IMR-90 (cell line): ENCODE measurements at regions not wholly inside any gene's neighbourhood (a gene's known extent, or its start where the extent isn't known, plus 50 kb on each side); places are given as distances from the start of the nearest gene placed in this dataset.

ENCODE experiments used
- ATAC-seq: fragments of 200-7000 bp; cut with Tn5 transposase; 2 replicates; pipeline ENCODE4 v1.9.1; 2020; ENCODE audit warnings: low read depth, mild to moderate bottlenecking, moderate library complexity
- BruUV-seq: library from RNA; stranded (reverse); fragments of 400-500 nt; replicated peaks from 2 replicates; lab custom pipeline; 2021; lab: Mats Ljungman, UMichigan
- CTCF ChIA-PET: fragments of 300-600 bp; formaldehyde crosslinking; extraction: SDS; loops from one replicate; lab custom pipeline; 2021; ENCODE audit warnings: antibody characterized with exemption; lab: Yijun Ruan, JAX
- POLR2A ChIA-PET: fragments of 300-600 bp; sonication (Branson Sonifier 250); formaldehyde crosslinking; loops from one replicate; lab custom pipeline; 2022; ENCODE audit warnings: antibody characterized with exemption; ENCODE audit not compliant: unreplicated experiment; lab: Charles Lee
- DNase-seq: peaks from one replicate; pipeline ENCODE4 v3.0.0; 2013
- H2AFZ ChIP-seq: replicated peaks from 2 replicates; pipeline ENCODE3; 2013; ENCODE audit warnings: low read length, mild to moderate bottlenecking; ENCODE audit not compliant: poor library complexity
- H2AK5ac ChIP-seq: 2 replicates; pipeline ENCODE4 v1.6.1; 2013; ENCODE audit warnings: low read depth, low read length, inconsistent platforms
- H2AK9ac ChIP-seq: replicated peaks from 2 replicates; pipeline ENCODE3; 2013; ENCODE audit warnings: mild to moderate bottlenecking, low read depth, low read length, moderate library complexity; ENCODE audit not compliant: poor library complexity
- H2BK120ac ChIP-seq: 2 replicates; pipeline ENCODE4 v1.6.1; 2013; ENCODE audit warnings: low read depth, low read length, inconsistent platforms
- H2BK15ac ChIP-seq: 3 replicates; pipeline ENCODE4 v1.6.1; 2013; ENCODE audit warnings: low read depth, low read length, inconsistent platforms
- H2BK20ac ChIP-seq: 2 replicates; pipeline ENCODE4 v1.6.1; 2013; ENCODE audit warnings: low read depth, mild to moderate bottlenecking, inconsistent platforms, low read length, moderate library complexity
- H2BK5ac ChIP-seq: 2 replicates; pipeline ENCODE4 v1.6.1; 2013; ENCODE audit warnings: mild to moderate bottlenecking, low read depth, low read length, inconsistent platforms; ENCODE audit not compliant: poor library complexity, severe bottlenecking
- H3K14ac ChIP-seq: replicated peaks from 2 replicates; pipeline ENCODE4 v1.6.1; 2013; ENCODE audit warnings: low read depth, low read length, inconsistent platforms
- H3K18ac ChIP-seq: 2 replicates; pipeline ENCODE4 v1.6.1; 2013; ENCODE audit warnings: low read depth, low read length, control low read depth
- H3K23ac ChIP-seq: 2 replicates; pipeline ENCODE4 v1.6.1; 2013; ENCODE audit warnings: low read depth, low read length, inconsistent platforms
- H3K27ac ChIP-seq: 2 replicates; pipeline ENCODE4 v1.5.1; 2013; ENCODE audit warnings: mild to moderate bottlenecking, control low read depth, low read length; ENCODE audit not compliant: insufficient read depth
- H3K27me3 ChIP-seq: 2 replicates; pipeline ENCODE4 v1.6.1; 2013; ENCODE audit warnings: low read length; ENCODE audit not compliant: control insufficient read depth, insufficient read depth
- H3K36me3 ChIP-seq: 2 replicates; pipeline ENCODE4 v1.6.1; 2013; ENCODE audit warnings: low read length, mixed read lengths; ENCODE audit not compliant: control insufficient read depth, insufficient read depth
- H3K4ac ChIP-seq: 2 replicates; pipeline ENCODE4 v1.6.1; 2013; ENCODE audit warnings: low read depth, low read length, inconsistent platforms
- H3K4me1 ChIP-seq: 2 replicates; pipeline ENCODE4 v1.6.1; 2013; ENCODE audit warnings: low read length, mixed read lengths; ENCODE audit not compliant: control insufficient read depth, insufficient read depth
- H3K4me2 ChIP-seq: 2 replicates; pipeline ENCODE4 v1.6.1; 2013; ENCODE audit warnings: low read depth, mild to moderate bottlenecking, control low read depth, low read length, moderate library complexity
- H3K4me3 ChIP-seq: 2 replicates; pipeline ENCODE4 v1.5.1; 2013; ENCODE audit warnings: low read depth, mild to moderate bottlenecking, control low read depth, low read length, moderate library complexity; ENCODE audit not compliant: insufficient read depth
- H3K56ac ChIP-seq: 2 replicates; pipeline ENCODE4 v1.6.1; 2013; ENCODE audit warnings: low read length, inconsistent platforms; ENCODE audit not compliant: insufficient read depth; ENCODE audit errors: extremely low read depth
- H3K79me1 ChIP-seq, 2 experiments: 2 replicates each; pipeline ENCODE4 v1.6.1; 2013; ENCODE audit warnings: low read length in 2 of 2, inconsistent platforms in 1 of 2, low read depth in 1 of 2
- H3K9ac ChIP-seq: 2 replicates; pipeline ENCODE4 v1.6.1; 2013; ENCODE audit warnings: low read depth, low read length, control low read depth
- H3K9me1 ChIP-seq: 2 replicates; pipeline ENCODE4 v1.6.1; 2013; ENCODE audit warnings: low read length, inconsistent platforms; ENCODE audit not compliant: insufficient read depth
- H3K9me3 ChIP-seq: 2 replicates; pipeline ENCODE4 v1.6.1; 2013; ENCODE audit warnings: low read length; ENCODE audit not compliant: control insufficient read depth, insufficient read depth
- H4K20me1 ChIP-seq: 2 replicates; pipeline ENCODE4 v1.6.1; 2013; ENCODE audit warnings: low read length, inconsistent platforms; ENCODE audit not compliant: insufficient read depth
- H4K5ac ChIP-seq: 2 replicates; pipeline ENCODE4 v1.6.1; 2013; ENCODE audit warnings: mild to moderate bottlenecking, low read depth, low read length, control low read depth
- H4K8ac ChIP-seq, 2 experiments: 2 replicates each; pipeline ENCODE4 v1.6.1; 2013; ENCODE audit warnings: low read depth in 2 of 2, low read length in 2 of 2, control low read depth in 1 of 2, inconsistent platforms in 1 of 2
- H4K91ac ChIP-seq: 2 replicates; pipeline ENCODE4 v1.6.1; 2013; ENCODE audit warnings: low read depth, low read length, inconsistent platforms; ENCODE audit not compliant: insufficient read depth
- BHLHE40 ChIP-seq: fragments of 150-350 bp; IDR thresholded peaks from 2 replicates; pipeline ENCODE4 v1.6.1; 2016; ENCODE audit warnings: mild to moderate bottlenecking, low read depth, low read length
- CEBPB ChIP-seq: IDR thresholded peaks from 2 replicates; pipeline ENCODE4 v1.6.1; 2012; ENCODE audit warnings: low read depth, low read length, improper control_type of control experiment
- CHD1 ChIP-seq: IDR thresholded peaks from 2 replicates; pipeline ENCODE4 v1.6.1; 2012; ENCODE audit warnings: low read depth, low read length, improper control_type of control experiment
- CTCF ChIP-seq: conservative IDR thresholded peaks from 2 replicates; pipeline ENCODE4 v1.5.1; 2012; ENCODE audit warnings: mild to moderate bottlenecking, low read depth, low read length, improper control_type of control experiment
- ELK1 ChIP-seq: fragments of 150-350 bp; IDR thresholded peaks from 2 replicates; pipeline ENCODE4 v1.6.1; 2016; ENCODE audit warnings: low read depth, mild to moderate bottlenecking, low read length, moderate library complexity, borderline replicate concordance
- FOS ChIP-seq: fragments of 150-350 bp; IDR thresholded peaks from 2 replicates; pipeline ENCODE4 v1.6.1; 2016; ENCODE audit warnings: low read depth, low read length
- MAFK ChIP-seq: IDR thresholded peaks from 2 replicates; pipeline ENCODE4 v1.6.1; 2012; ENCODE audit warnings: low read depth, low read length, improper control_type of control experiment
- MAZ ChIP-seq: IDR thresholded peaks from 2 replicates; pipeline ENCODE4 v1.6.1; 2012; ENCODE audit warnings: low read depth, mild to moderate bottlenecking, low read length, improper control_type of control experiment, moderate library complexity, borderline replicate concordance
- MXI1 ChIP-seq: IDR thresholded peaks from 2 replicates; pipeline ENCODE4 v1.6.1; 2012; ENCODE audit warnings: low read depth, mild to moderate bottlenecking, low read length, moderate library complexity, borderline replicate concordance
- NFE2L2 ChIP-seq: fragments of 150-350 bp; IDR thresholded peaks from 2 replicates; pipeline ENCODE4 v1.6.1; 2016; ENCODE audit warnings: low read depth, mild to moderate bottlenecking, low read length
- POLR2A ChIP-seq: IDR thresholded peaks from 2 replicates; pipeline ENCODE4 v1.6.1; 2012; ENCODE audit warnings: mild to moderate bottlenecking, low read depth, low read length
- RCOR1 ChIP-seq: IDR thresholded peaks from 2 replicates; pipeline ENCODE4 v1.6.1; 2012; ENCODE audit warnings: mild to moderate bottlenecking, low read length, improper control_type of control experiment; ENCODE audit not compliant: insufficient replicate concordance
- RFX5 ChIP-seq: IDR thresholded peaks from 2 replicates; pipeline ENCODE4 v1.8.0; 2012; ENCODE audit warnings: low read depth, mild to moderate bottlenecking, low read length, moderate library complexity
- WGBS, 2 experiments: methylation state at CpG; one replicate each; pipeline versions ENCODE4 v1.1.5 to v1.1.7; 2013; ENCODE audit warnings: missing lambda C conversion rate in 2 of 2; ENCODE audit not compliant: insufficient read length in 1 of 2; ENCODE audit errors: extremely low coverage in 2 of 2; 5-methylcytosine and 5-hydroxymethylcytosine counted together
- dilution Hi-C: fragments of 300-500 bp; cut with HindIII; formaldehyde crosslinking; loops from one replicate; pipeline ENCODE4 v1.14.3; 2018; ENCODE audit warnings: low sequenced_read_pairs; ENCODE audit not compliant: unreplicated experiment
- in situ Hi-C: fragments of 300-500 bp; cut with MboI; formaldehyde crosslinking; loops from 3 replicates; pipeline ENCODE4 v1.14.3; 2019; ENCODE audit warnings: low sequenced_read_pairs, inconsistent platforms, mixed read lengths
- intact Hi-C: fragments of 100-400 bp; cut with micrococcal nuclease; formaldehyde crosslinking; loops from 2 replicates; pipeline ENCODE4 v1.10.0; 2022
- TF ChIP-seq, protein P1 (sequence below): fragments of 150-350 bp; IDR thresholded peaks from 2 replicates; pipeline ENCODE4 v1.6.1; 2017; ENCODE audit warnings: mild to moderate bottlenecking, antibody characterized with exemption, low read length, low read depth

DNA sequence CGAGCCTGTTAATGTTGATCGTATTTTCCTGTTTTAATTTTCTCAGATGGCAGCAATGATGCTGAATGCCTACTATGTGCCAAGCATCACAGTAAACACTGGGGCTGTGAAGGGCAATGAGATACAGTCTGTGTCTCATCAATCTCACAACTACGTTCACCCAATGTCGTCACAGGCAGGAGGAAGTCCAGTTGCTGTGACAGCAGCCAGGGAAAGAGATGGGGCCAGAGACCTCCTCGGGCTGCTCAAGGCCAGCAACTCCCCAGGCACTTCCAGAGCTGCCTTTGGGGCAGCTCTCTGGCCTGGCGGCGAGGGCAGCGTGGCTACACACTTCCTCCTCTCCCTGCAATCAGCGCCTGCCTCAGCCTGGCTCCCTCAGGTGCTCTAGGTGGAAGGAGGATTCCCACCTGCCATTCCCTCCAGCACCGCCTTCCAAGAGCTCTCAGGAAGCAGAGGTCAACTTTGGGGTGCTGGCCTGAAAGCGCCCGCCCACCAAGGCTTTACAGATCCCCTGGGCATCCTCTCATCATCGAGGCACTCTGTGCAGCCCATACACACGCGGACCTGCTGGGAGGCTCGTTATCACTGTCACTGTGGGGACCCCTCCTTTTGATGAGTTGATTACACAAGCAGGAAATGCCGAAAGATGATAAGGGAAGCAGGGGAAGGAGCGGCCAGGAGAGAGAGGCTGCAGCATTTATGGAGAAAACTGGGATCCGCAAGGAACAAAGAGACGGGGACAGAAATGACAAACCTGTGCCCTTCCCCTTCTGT is 159.2 kb downstream of the ZDHHC21 start:
- no peak overlapping the region for H3K9ac ChIP-seq
- no peak overlapping the region for H3K4me3 ChIP-seq
- no peak overlapping the region for H3K27ac ChIP-seq
- H2BK15ac ChIP-seq = no peak overlapping the region
- no peaks in the 10 kb centered on the region for H3K9me1 ChIP-seq
- no peaks in the 10 kb centered on the region for H3K4me1 ChIP-seq
- CTCF ChIA-PET = no interaction called here
- no peak overlapping the region for H3K4ac ChIP-seq
- no peak overlapping the region for H2AFZ ChIP-seq
- H3K27me3 ChIP-seq = peaks cover 11% of the 10 kb centered on the region
- H3K56ac ChIP-seq = no peak overlapping the region
- no peak for DNase-seq
- no peak overlapping the region for H3K14ac ChIP-seq
- H2AK9ac ChIP-seq = no peak overlapping the region
- H2BK120ac ChIP-seq = no peak overlapping the region
- H3K9me3 ChIP-seq = no peaks in the 10 kb centered on the region
- no peak overlapping the region for H3K18ac ChIP-seq
- dilution Hi-C loops (no loop called here), intact Hi-C loops (no loop called here), in situ Hi-C loops (no loop called here)
- POLR2A ChIA-PET = no interaction called here
- no peak overlapping the region for H2AK5ac ChIP-seq
- no peak overlapping the region for H3K4me2 ChIP-seq
- H3K36me3 ChIP-seq = no peaks in the 10 kb centered on the region
- no peak for ATAC-seq
- H4K91ac ChIP-seq = no peak overlapping the region
- no peak overlapping the region for H4K8ac ChIP-seq
- no peaks in the 10 kb centered on the region for H4K20me1 ChIP-seq
- H3K79me1 ChIP-seq = no peaks in the 10 kb centered on the region
- BruUV-seq = no TSS peak
- H4K5ac ChIP-seq = no peak overlapping the region
- no peak overlapping the region for H2BK5ac ChIP-seq
- TF ChIP-seq MXI1 (no peak), RFX5 (no peak), NFE2L2 (no peak), FOS (no peak), CEBPB (no peak), POLR2A (no peak), MAFK (no peak), BHLHE40 (no peak), CHD1 (no peak), MAZ (no peak), CTCF (no peak), ELK1 (no peak), RCOR1 (no peak)
- TF ChIP-seq, protein P1, sequence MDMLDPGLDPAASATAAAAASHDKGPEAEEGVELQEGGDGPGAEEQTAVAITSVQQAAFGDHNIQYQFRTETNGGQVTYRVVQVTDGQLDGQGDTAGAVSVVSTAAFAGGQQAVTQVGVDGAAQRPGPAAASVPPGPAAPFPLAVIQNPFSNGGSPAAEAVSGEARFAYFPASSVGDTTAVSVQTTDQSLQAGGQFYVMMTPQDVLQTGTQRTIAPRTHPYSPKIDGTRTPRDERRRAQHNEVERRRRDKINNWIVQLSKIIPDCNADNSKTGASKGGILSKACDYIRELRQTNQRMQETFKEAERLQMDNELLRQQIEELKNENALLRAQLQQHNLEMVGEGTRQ = no peak
- H2BK20ac ChIP-seq = no peak overlapping the region
- H3K23ac ChIP-seq = no peak overlapping the region
- 60% methylated on average over 2 of the region's 20 CpGs; no CpG with 5 or more reads in 1 of the 2 experiments for WGBS, 2 experiments
